AG04449 (cell line): ENCODE measurements at regions not wholly inside any gene's neighbourhood (a gene's known extent, or its start where the extent isn't known, plus 50 kb on each side); places are given as distances from the start of the nearest gene placed in this dataset.
"Not testable (repeated sequence)": the region's sequence is repeated elsewhere in the genome, so short reads cannot be mapped to it uniquely, and the experiment has no call there.

ENCODE experiments used
- CTCF ChIA-PET: fragments of 350-600 bp; formaldehyde crosslinking; extraction: SDS; loops from one replicate; lab custom pipeline; 2021; ENCODE audit warnings: antibody characterized with exemption; lab: Yijun Ruan, JAX
- POLR2A ChIA-PET: fragments of 400-600, 350-600 bp; formaldehyde crosslinking; extraction: SDS; loops from one replicate; lab custom pipeline; 2020; ENCODE audit warnings: antibody characterized with exemption, inconsistent platforms; lab: Yijun Ruan, JAX
- DNase-seq: peaks from one replicate; pipeline ENCODE4 v3.0.0-alpha.2; 2010; ENCODE audit warnings: low read depth, low spot score
- H3K4me3 ChIP-seq: 2 replicates; pipeline ENCODE4 v1.5.1; 2011; ENCODE audit warnings: low read depth, mild to moderate bottlenecking, control low read depth, low read length
- TF ChIP-seq, protein P1 (sequence below): IDR thresholded peaks from one replicate; pipeline ENCODE4 v1.5.1; 2011; ENCODE audit warnings: mild to moderate bottlenecking, moderate library complexity, low read length, control low read depth, inconsistent platforms; ENCODE audit not compliant: insufficient read depth; ENCODE audit errors: missing control alignments

DNA sequence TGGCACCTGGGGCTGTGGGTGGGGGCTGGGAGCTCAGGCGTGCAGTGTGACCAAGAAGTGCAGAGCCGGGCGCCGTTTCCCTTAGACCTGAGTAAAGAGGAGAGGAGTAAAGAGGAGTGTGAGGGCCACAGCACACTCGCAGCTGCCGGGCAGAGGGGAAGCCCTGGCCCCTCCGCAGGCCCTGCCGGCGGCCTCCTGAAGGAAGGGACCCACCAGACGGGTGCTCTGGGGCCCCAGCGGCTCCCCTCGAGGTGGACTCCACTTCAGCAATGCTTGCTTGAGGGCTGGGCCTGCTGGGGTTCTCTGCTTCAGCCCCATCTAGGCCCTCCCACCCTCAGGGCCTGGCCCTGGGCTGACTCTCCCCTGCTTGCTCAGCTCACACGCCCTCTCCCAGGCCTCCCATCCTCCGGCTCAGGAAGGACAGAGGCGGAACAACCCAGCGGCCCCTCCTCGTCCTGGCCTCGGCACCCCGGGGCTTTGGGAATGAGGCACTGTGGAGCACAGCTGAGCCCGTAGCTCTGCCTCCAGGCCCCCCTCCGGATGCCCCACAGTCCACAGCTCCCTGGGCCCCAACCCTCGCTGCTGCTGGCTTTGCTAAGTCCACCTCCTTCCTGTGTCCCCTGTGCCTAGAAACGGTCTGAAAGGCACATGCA lies 1198.7 kb downstream of the BRD1 start:
- DNase-seq: no peak
- POLR2A ChIA-PET: no interaction called here
- CTCF ChIA-PET: interaction anchor here (1.0 kb wide), 1 partner anchor 1004 kb away, joined by 3 read pairs; no protein-coding TSS in a partner anchor
- TF ChIP-seq, protein P1, sequence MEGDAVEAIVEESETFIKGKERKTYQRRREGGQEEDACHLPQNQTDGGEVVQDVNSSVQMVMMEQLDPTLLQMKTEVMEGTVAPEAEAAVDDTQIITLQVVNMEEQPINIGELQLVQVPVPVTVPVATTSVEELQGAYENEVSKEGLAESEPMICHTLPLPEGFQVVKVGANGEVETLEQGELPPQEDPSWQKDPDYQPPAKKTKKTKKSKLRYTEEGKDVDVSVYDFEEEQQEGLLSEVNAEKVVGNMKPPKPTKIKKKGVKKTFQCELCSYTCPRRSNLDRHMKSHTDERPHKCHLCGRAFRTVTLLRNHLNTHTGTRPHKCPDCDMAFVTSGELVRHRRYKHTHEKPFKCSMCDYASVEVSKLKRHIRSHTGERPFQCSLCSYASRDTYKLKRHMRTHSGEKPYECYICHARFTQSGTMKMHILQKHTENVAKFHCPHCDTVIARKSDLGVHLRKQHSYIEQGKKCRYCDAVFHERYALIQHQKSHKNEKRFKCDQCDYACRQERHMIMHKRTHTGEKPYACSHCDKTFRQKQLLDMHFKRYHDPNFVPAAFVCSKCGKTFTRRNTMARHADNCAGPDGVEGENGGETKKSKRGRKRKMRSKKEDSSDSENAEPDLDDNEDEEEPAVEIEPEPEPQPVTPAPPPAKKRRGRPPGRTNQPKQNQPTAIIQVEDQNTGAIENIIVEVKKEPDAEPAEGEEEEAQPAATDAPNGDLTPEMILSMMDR: no peak
- H3K4me3 ChIP-seq: no peak overlapping the region

DNA sequence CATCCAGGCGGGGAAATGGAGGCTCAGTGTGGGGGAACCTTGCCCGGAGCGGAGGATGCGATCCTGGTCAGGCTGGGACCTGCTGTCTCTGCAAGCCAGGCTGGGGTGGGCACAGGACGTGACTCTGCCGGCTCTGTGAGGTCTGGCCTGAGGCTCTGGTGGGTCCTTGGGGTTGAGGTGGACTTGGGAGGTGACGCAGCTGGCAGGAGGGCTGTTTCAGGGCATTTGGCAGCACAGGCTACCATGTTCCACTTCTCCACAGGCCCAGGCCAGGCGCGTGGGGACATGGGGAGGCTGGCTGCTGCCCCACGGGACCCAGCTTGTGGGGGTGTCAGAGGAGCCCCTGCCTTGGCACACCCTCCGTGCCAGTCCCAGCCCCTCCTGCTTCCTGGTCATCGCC lies 1199.7 kb downstream of the BRD1 start:
- no peak for DNase-seq
- ChIA-PET POLR2A (no interaction called here), CTCF (no interaction called here)
- TF ChIP-seq, protein P1: no peak
- H3K4me3 ChIP-seq: no peak overlapping the region

DNA sequence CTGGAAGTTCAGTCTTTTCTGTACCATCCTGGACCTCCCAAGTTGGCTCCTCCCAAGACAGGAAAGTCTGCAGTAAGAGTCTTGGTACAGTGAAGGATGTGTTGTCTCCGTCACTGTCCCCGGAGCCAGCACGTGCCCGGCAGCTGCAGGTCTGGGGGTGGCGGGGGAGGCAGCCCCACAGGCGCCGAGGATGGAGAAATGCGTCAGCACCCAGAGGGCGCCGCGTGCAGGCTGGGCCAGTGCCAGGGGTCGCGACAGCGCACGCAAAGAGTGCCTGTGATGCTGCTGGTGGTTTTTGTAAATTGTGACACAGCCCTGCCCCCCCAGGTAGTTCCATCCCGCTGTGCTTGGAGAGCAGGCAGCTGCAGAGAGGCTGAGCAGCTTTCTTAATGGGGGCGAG lies 1200.5 kb downstream of the BRD1 start:
- ChIA-PET CTCF (no interaction called here), POLR2A (no interaction called here)
- H3K4me3 ChIP-seq: no peak overlapping the region; the same call in 1 of the 2 replicates
- TF ChIP-seq, protein P1: no peak
- no peak for DNase-seq

DNA sequence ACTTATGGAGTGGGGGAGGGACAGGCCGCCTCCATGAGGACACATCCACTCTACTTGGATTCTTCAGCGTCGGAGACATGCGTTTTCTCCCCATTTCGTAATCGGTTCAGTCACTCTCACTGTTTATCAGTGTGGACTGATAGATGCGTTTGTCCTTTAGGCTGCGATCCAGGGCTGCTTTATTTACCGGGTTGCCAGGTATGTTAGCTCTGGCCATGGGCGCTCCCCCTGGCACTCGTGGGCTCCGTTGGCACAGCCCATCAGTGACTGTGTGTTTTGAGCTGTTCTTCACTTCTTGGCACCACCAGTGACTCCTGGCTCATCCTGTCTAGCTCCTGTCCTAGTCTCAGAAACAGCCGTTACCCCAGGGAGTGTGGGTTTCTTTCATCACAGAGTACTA lies 1203.3 kb downstream of the BRD1 start:
- DNase-seq: no peak
- POLR2A ChIA-PET: no interaction called here
- CTCF ChIA-PET: no interaction called here
- no peak overlapping the region for H3K4me3 ChIP-seq
- TF ChIP-seq, protein P1: no peak

DNA sequence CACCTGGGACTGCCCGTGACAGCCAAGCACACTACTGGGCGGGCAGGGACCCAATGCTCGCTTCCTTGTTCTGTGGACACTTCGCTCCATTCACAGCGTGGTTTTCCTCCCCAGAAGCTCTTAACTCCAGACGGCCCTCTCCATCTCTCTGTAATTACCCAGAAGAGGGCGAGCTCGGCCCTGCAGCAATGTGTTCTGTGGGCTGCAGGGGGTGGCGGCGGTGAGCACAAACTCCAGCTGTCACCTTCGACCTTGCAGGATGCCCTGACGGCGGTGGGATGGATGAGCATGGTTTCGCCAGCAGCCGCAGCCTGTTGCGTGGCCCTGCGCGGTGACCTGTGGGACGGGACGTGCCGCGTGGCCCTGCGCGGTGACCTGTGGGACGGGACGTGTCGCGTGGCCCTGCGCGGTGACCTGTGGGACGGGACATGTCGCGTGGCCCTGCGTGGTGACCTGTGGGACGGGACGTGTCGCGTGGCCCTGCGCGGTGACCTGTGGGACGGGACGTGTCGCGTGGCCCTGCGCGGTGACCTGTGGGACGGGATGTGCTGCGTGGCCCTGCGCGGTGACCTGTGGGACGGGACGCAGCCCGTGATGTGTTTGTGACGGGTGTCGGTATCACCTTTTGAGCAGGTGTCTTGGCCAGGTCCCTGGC lies 1204.7 kb downstream of the BRD1 start:
- CTCF ChIA-PET: no interaction called here

DNA sequence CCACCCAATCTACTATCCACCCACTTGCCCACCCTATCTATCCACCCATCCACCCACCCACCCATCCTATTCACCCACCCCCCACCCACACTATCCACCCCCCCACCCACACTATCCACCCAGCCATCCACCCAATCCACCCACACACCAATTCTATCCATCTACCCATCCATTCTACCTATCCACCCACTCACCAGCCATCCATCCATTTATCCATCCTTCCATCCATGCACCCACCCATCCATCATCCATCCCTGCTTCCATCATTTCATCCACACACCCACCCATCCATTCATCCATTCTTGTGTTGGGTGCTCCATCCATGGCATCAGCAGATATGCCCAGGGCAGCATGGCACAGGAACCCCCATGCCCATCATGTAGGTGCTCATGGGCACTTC lies 1206.6 kb downstream of the BRD1 start:
- DNase-seq: no peak
- ChIA-PET POLR2A (interaction anchor here (0.7 kb wide), 1 partner anchor 679 kb away, joined by 3 read pairs; no protein-coding TSS in a partner anchor), CTCF (no interaction called here)
- H3K4me3 ChIP-seq: no peak overlapping the region
- TF ChIP-seq, protein P1: no peak

More for the DNA sequence above, 1204.7 kb downstream of the BRD1 start:
- no peak for DNase-seq
- H3K4me3 ChIP-seq: no peak overlapping the region
- TF ChIP-seq, protein P1: no peak
- POLR2A ChIA-PET: no interaction called here

DNA sequence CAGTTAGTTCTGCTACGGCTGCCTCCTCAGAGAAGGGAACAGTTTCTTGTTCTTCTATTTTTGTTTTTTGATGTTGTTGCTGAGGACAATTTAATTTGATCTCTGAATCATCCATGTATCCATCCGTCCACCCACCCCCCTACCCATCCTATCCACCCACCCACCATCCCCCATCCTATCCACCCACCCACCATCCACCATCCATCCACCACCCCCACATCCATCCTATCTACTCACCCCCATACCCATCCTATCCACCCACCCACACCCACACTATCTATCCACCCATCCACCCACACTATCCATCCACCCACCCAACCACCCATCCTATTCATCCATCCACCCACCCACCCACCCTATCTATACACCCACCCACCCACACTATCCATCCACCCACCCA lies 1207.2 kb downstream of the BRD1 start:
- POLR2A ChIA-PET, DNase-seq, CTCF ChIA-PET, H3K4me3 ChIP-seq: not testable (repeated sequence)
